H9 (cell line): ENCODE measurements at regions not wholly inside any gene's neighbourhood (a gene's known extent, or its start where the extent isn't known, plus 50 kb on each side); places are given as distances from the start of the nearest gene placed in this dataset.

Source experiments
- DNase-seq: peaks from one replicate; pipeline ENCODE4 v3.0.0-alpha.2; 2017
- H2AFZ ChIP-seq: one replicate; pipeline ENCODE4 v1.6.1; 2013; ENCODE audit warnings: mild to moderate bottlenecking, low read length, control low read depth, moderate library complexity
- H2AK5ac ChIP-seq: 2 replicates; pipeline ENCODE4 v1.6.1; 2013; ENCODE audit warnings: low read length, control low read depth, mixed read lengths; ENCODE audit not compliant: insufficient read length
- H2BK120ac ChIP-seq: one replicate; pipeline ENCODE4 v1.6.1; 2013; ENCODE audit warnings: low read depth, mild to moderate bottlenecking, low read length, control low read depth, inconsistent platforms; ENCODE audit not compliant: poor library complexity, severe bottlenecking
- H2BK12ac ChIP-seq: 2 replicates; pipeline ENCODE4 v1.6.1; 2013; ENCODE audit warnings: low read length, control low read depth, mixed read lengths, low read depth; ENCODE audit not compliant: insufficient read length
- H2BK15ac ChIP-seq: 2 replicates; pipeline ENCODE4 v1.6.1; 2013; ENCODE audit warnings: low read depth, low read length, control low read depth
- H2BK20ac ChIP-seq: one replicate; pipeline ENCODE4 v1.6.1; 2013; ENCODE audit warnings: low read depth, mild to moderate bottlenecking, low read length, control low read depth, inconsistent platforms; ENCODE audit not compliant: poor library complexity, severe bottlenecking
- H2BK5ac ChIP-seq: 2 replicates; pipeline ENCODE4 v1.6.1; 2013; ENCODE audit warnings: low read length, control low read depth, mixed read lengths; ENCODE audit not compliant: insufficient read length
- H3K14ac ChIP-seq: 2 replicates; pipeline ENCODE4 v1.6.1; 2013; ENCODE audit warnings: low read length, control low read depth; ENCODE audit not compliant: insufficient read depth
- H3K18ac ChIP-seq: 2 replicates; pipeline ENCODE4 v1.6.1; 2013; ENCODE audit warnings: low read depth, mild to moderate bottlenecking, mixed read lengths, low read length, control low read depth; ENCODE audit not compliant: insufficient read length
- H3K23ac ChIP-seq: 2 replicates; pipeline ENCODE4 v1.6.1; 2013; ENCODE audit warnings: low read length, control low read depth, mixed read lengths, low read depth; ENCODE audit not compliant: insufficient read length
- H3K23me2 ChIP-seq: 2 replicates; pipeline ENCODE4 v1.6.1; 2013; ENCODE audit warnings: low read depth, mild to moderate bottlenecking, mixed read lengths, low read length, control low read depth; ENCODE audit not compliant: insufficient read length, poor library complexity, severe bottlenecking
- H3K27ac ChIP-seq: 2 replicates; pipeline ENCODE4 v1.5.1; 2013; ENCODE audit warnings: low read length, control low read depth, mixed read lengths, low read depth; ENCODE audit not compliant: insufficient read length
- H3K27me3 ChIP-seq: 2 replicates; pipeline ENCODE4 v1.6.1; 2013; ENCODE audit warnings: low read length, control low read depth, inconsistent platforms; ENCODE audit not compliant: insufficient read depth
- H3K4ac ChIP-seq: 2 replicates; pipeline ENCODE4 v1.6.1; 2013; ENCODE audit warnings: low read depth, mild to moderate bottlenecking, control low read depth, inconsistent platforms, low read length, moderate library complexity
- H3K4me1 ChIP-seq: 2 replicates; pipeline ENCODE4 v1.6.1; 2013; ENCODE audit warnings: low read length, control low read depth, inconsistent platforms; ENCODE audit not compliant: insufficient read depth
- H3K4me2 ChIP-seq: 2 replicates; pipeline ENCODE4 v1.6.1; 2013; ENCODE audit warnings: low read length, control low read depth, mixed read lengths; ENCODE audit not compliant: insufficient read length, insufficient read depth
- H3K56ac ChIP-seq: 2 replicates; pipeline ENCODE4 v1.6.1; 2013; ENCODE audit warnings: low read depth, mild to moderate bottlenecking, mixed read lengths, low read length, control low read depth; ENCODE audit not compliant: insufficient read length
- H3K79me1 ChIP-seq: 2 replicates; pipeline ENCODE4 v1.6.1; 2013; ENCODE audit warnings: low read depth, mild to moderate bottlenecking, moderate library complexity, low read length, control low read depth, inconsistent platforms; ENCODE audit not compliant: insufficient read depth, poor library complexity, severe bottlenecking
- H3K79me2 ChIP-seq: 2 replicates; pipeline ENCODE4 v1.6.1; 2013; ENCODE audit warnings: low read length, control low read depth, inconsistent platforms; ENCODE audit not compliant: insufficient read depth
- H3K9ac ChIP-seq: 2 replicates; pipeline ENCODE4 v1.6.1; 2013; ENCODE audit warnings: low read length, control low read depth, mixed read lengths; ENCODE audit not compliant: insufficient read length; ENCODE audit errors: extremely low read depth
- H3K9me3 ChIP-seq: one replicate; pipeline ENCODE4 v1.6.1; 2013; ENCODE audit warnings: low read depth, low read length, inconsistent platforms; ENCODE audit not compliant: control insufficient read depth
- H3T11ph ChIP-seq: one replicate; pipeline ENCODE4 v1.6.1; 2013; ENCODE audit warnings: mild to moderate bottlenecking, low read length, control low read depth, inconsistent platforms
- H4K20me1 ChIP-seq: one replicate; pipeline ENCODE4 v1.6.1; 2013; ENCODE audit not compliant: control insufficient read depth, insufficient read length, insufficient read depth
- H4K5ac ChIP-seq: 2 replicates; pipeline ENCODE4 v1.6.1; 2013; ENCODE audit warnings: low read depth, mild to moderate bottlenecking, mixed read lengths, low read length, control low read depth; ENCODE audit not compliant: insufficient read length
- H4K8ac ChIP-seq: replicated peaks from 2 replicates; pipeline ENCODE4 v1.6.1; 2013; ENCODE audit warnings: low read length, control low read depth, mixed read lengths, low read depth; ENCODE audit not compliant: insufficient read length
- H4K91ac ChIP-seq: 2 replicates; pipeline ENCODE4 v1.6.1; 2013; ENCODE audit warnings: low read depth, mild to moderate bottlenecking, moderate library complexity, mixed read lengths, low read length, control low read depth; ENCODE audit not compliant: insufficient read length
- H3K27ac Mint-ChIP-seq, 3 experiments: 2 replicates in 2 of 3; 3 replicates in 1 of 3; pipeline ENCODE4 v1.8.0; 2020 to 2021; ENCODE audit warnings: mixed read lengths in 3 of 3, mild to moderate bottlenecking in 1 of 3, moderate library complexity in 1 of 3
- H3K27me3 Mint-ChIP-seq: 2 replicates; pipeline ENCODE4 v1.8.0; 2021; ENCODE audit warnings: low read depth, mild to moderate bottlenecking, moderate library complexity, mixed read lengths
- H3K36me3 Mint-ChIP-seq, 3 experiments: 2 replicates in 2 of 3; 3 replicates in 1 of 3; pipeline ENCODE4 v1.8.0; 2020 to 2021; ENCODE audit warnings: low read depth in 3 of 3, mixed read lengths in 3 of 3; ENCODE audit not compliant: insufficient read depth in 1 of 3
- H3K4me1 Mint-ChIP-seq, 2 experiments: 2 replicates each; pipeline ENCODE4 v1.8.0; 2020; ENCODE audit warnings: mixed read lengths in 2 of 2
- H3K4me3 Mint-ChIP-seq, 2 experiments: 2 replicates in 1 of 2; 3 replicates in 1 of 2; pipeline ENCODE4 v1.8.0; 2020 to 2021; ENCODE audit warnings: mild to moderate bottlenecking in 2 of 2, mixed read lengths in 2 of 2, moderate library complexity in 1 of 2
- H3K9me3 Mint-ChIP-seq, 2 experiments: 2 replicates in 1 of 2; 3 replicates in 1 of 2; pipeline ENCODE4 v1.8.0; 2020; ENCODE audit warnings: mild to moderate bottlenecking in 2 of 2, mixed read lengths in 2 of 2, moderate library complexity in 1 of 2
- CTCF ChIP-seq: fragments of 200-600 bp; sonication (generic); conservative IDR thresholded peaks from 3 replicates; pipeline ENCODE4 v1.8.0; 2021; ENCODE audit warnings: antibody characterized with exemption, mild to moderate bottlenecking
- WGBS: extraction: QIAGEN DNeasy Blood & Tissue Kit; methylation state at CpG from one replicate; pipeline ENCODE4 v1.1.7; 2013; ENCODE audit warnings: missing lambda C conversion rate, low lambda C conversion rate, mixed read lengths; ENCODE audit not compliant: insufficient read length; ENCODE audit errors: extremely low coverage; 5-methylcytosine and 5-hydroxymethylcytosine counted together

GRCh38 chr2:2524348-2524941 lies 193.4 kb upstream of the MYT1L start:
- H3K18ac ChIP-seq, result no peak overlapping the region
- no peak overlapping the region for H3K4ac ChIP-seq
- WGBS, result no CpG with 5 or more reads among the region's 12 CpGs
- H4K5ac ChIP-seq, result no peak overlapping the region
- no peak overlapping the region for H3K56ac ChIP-seq
- H2BK120ac ChIP-seq, result no peak overlapping the region
- H3K27me3 ChIP-seq, result no peaks in the 10 kb centered on the region
- H2BK15ac ChIP-seq, result no peak overlapping the region
- no peak for TF ChIP-seq CTCF
- H2AK5ac ChIP-seq, result no peak overlapping the region
- DNase-seq, result no peak
- H4K20me1 ChIP-seq, result no peaks in the 10 kb centered on the region
- peaks cover 2% of the 10 kb centered on the region for H3K27me3 Mint-ChIP-seq
- H3K79me1 ChIP-seq, result no peaks in the 10 kb centered on the region
- H3K4me3 Mint-ChIP-seq, result no peak overlapping the region
- H4K8ac ChIP-seq, result no peak overlapping the region
- H3K27ac ChIP-seq, result no peak overlapping the region
- H3K36me3 Mint-ChIP-seq, result no peaks in the 10 kb centered on the region; a peak in 1 of 7 replicates
- no peak overlapping the region for H2BK20ac ChIP-seq
- no peak overlapping the region for H4K91ac ChIP-seq
- H3K4me2 ChIP-seq, result no peak overlapping the region
- H3K23me2 ChIP-seq, result no peaks in the 10 kb centered on the region
- H3T11ph ChIP-seq, result no peak overlapping the region
- H3K23ac ChIP-seq, result no peak overlapping the region
- no peak overlapping the region for H2BK5ac ChIP-seq
- no peak overlapping the region; the same call in 1 of the 2 replicates for H3K14ac ChIP-seq
- H3K4me1 Mint-ChIP-seq, result peaks cover 2% of the 10 kb centered on the region in 2 experiments; a peak in 1 of 4 replicates
- no peaks in the 10 kb centered on the region for H3K4me1 ChIP-seq
- H2BK12ac ChIP-seq, result no peak overlapping the region
- H3K9me3 ChIP-seq, result no peaks in the 10 kb centered on the region
- H2AFZ ChIP-seq, result no peak overlapping the region
- H3K79me2 ChIP-seq, result no peaks in the 10 kb centered on the region
- no peak overlapping the region for H3K9ac ChIP-seq
- H3K9me3 Mint-ChIP-seq, result no peaks in the 10 kb centered on the region; a peak in 1 of 5 replicates
- no peak overlapping the region for H3K27ac Mint-ChIP-seq
